ENCODE measurements at regions not wholly inside any gene's neighbourhood (a gene's known extent, or its start where the extent isn't known, plus 50 kb on each side); places are given as distances from the start of the nearest gene placed in this dataset.

DNA sequence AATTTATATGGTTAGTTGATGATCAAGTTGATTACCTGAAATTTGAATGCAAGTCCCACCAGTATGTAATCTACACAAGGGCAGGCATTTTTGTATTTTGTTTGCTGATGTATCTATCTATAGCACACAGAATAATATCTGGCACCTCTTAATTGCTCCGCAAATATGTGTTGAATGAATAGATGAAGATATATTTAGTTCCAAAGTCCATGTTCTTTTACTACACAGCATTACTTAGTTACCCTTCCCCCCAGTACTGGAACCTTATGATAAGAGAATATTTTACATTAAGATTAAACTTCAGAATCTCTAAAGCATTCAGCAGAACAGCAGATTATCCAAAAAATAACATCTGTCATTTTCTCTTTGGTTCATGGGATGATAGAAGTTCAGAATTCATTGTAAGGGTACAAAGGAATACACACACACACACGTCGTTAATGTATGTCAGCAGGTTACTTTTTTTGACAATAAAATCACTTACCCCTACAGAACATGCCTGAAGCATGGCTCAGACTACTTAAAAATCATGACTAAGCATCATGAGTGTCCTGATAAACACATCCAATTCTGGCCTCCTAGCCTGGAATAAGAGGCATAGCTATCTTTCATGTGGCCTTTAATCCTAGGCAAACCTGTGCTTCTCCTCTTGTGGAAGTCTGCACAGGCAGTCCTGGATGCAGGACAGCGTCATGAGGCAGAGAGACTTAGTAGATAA is 148.9 kb upstream of the TBC1D5 start:
- H2AFZ ChIP-seq (ENCODE audit: low read depth) = no peak overlapping the region

More for the DNA sequence above, 148.9 kb upstream of the TBC1D5 start:
- Histone ChIP-seq H4K20me1 (ENCODE audit: insufficient read depth) (no peaks in the 10 kb centered on the region), H3F3A (replicated peaks; ENCODE audit: insufficient read depth) (no peaks in the 10 kb centered on the region), H3K4me2 (no peak overlapping the region), H3K36me3 (replicated peaks in 1 of 2; ENCODE audit: control insufficient read depth in 1 of 2, insufficient read depth in 2 of 2, low read length in 1 of 2) (no peaks in the 10 kb centered on the region), H3K4me3 (ENCODE audit: low read depth in 2 of 2, low read length in 1 of 2) (no peak overlapping the region), H3K27ac (ENCODE audit: low read depth in 2 of 2, low read length in 1 of 2) (no peak overlapping the region), H3K9me3 (no peaks in the 10 kb centered on the region), H3K79me2 (ENCODE audit: insufficient read depth) (no peaks in the 10 kb centered on the region), H3K27me3 (ENCODE audit: insufficient read depth) (no peaks in the 10 kb centered on the region), H3K9me2 (no peaks in the 10 kb centered on the region), H3K4me1 (ENCODE audit: control insufficient read depth in 1 of 2, insufficient read depth in 2 of 2, low read depth in 1 of 2, low read length in 1 of 2) (no peaks in the 10 kb centered on the region; a peak in 1 of 4 replicates), H3K9ac (no peak overlapping the region)
- DNase-seq = no peak
- ChIA-PET CTCF (no interaction called here), POLR2A (no interaction called here)
- WGBS (ENCODE audit: low lambda C conversion rate) = 68% methylated on average over 4 of the region's 4 CpGs
- no peak for TF ChIP-seq POLR2AphosphoS5 (IDR thresholded peaks at IDR 0.05; ENCODE audit: low read depth, low read length)
- TF ChIP-seq TEAD4 (IDR thresholded peaks at IDR 0.05; ENCODE audit: borderline replicate concordance, insufficient read depth) = no peak
- no peak for TF ChIP-seq RCOR1 (IDR thresholded peaks at IDR 0.05; ENCODE audit: low read length)
- no peak for TF ChIP-seq PBX3 (IDR thresholded peaks at IDR 0.05)
- no peak for TF ChIP-seq SIN3A (IDR thresholded peaks at IDR 0.05; ENCODE audit: borderline replicate concordance, low read depth, low read length)
- TF ChIP-seq, protein P1, sequence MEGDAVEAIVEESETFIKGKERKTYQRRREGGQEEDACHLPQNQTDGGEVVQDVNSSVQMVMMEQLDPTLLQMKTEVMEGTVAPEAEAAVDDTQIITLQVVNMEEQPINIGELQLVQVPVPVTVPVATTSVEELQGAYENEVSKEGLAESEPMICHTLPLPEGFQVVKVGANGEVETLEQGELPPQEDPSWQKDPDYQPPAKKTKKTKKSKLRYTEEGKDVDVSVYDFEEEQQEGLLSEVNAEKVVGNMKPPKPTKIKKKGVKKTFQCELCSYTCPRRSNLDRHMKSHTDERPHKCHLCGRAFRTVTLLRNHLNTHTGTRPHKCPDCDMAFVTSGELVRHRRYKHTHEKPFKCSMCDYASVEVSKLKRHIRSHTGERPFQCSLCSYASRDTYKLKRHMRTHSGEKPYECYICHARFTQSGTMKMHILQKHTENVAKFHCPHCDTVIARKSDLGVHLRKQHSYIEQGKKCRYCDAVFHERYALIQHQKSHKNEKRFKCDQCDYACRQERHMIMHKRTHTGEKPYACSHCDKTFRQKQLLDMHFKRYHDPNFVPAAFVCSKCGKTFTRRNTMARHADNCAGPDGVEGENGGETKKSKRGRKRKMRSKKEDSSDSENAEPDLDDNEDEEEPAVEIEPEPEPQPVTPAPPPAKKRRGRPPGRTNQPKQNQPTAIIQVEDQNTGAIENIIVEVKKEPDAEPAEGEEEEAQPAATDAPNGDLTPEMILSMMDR (IDR thresholded peaks at IDR 0.05) = no peak
- no peak for TF ChIP-seq MEF2A (IDR thresholded peaks at IDR 0.05; ENCODE audit: borderline replicate concordance, low read depth)
- TF ChIP-seq USF2 (IDR thresholded peaks at IDR 0.05; ENCODE audit: borderline replicate concordance, low read depth, low read length) = no peak
- no peak for TF ChIP-seq GABPA (IDR thresholded peaks at IDR 0.05; ENCODE audit: low read depth)
- TF ChIP-seq NFIC (IDR thresholded peaks at IDR 0.05; ENCODE audit: borderline replicate concordance) = no peak
- TF ChIP-seq FOXM1 (IDR thresholded peaks at IDR 0.05; ENCODE audit: low read depth) = no peak
- TF ChIP-seq, protein P2, sequence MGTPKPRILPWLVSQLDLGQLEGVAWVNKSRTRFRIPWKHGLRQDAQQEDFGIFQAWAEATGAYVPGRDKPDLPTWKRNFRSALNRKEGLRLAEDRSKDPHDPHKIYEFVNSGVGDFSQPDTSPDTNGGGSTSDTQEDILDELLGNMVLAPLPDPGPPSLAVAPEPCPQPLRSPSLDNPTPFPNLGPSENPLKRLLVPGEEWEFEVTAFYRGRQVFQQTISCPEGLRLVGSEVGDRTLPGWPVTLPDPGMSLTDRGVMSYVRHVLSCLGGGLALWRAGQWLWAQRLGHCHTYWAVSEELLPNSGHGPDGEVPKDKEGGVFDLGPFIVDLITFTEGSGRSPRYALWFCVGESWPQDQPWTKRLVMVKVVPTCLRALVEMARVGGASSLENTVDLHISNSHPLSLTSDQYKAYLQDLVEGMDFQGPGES (IDR thresholded peaks at IDR 0.05; ENCODE audit: low read depth, low read length) = no peak
- no peak for TF ChIP-seq YY1 (IDR thresholded peaks at IDR 0.05; ENCODE audit: low read depth)

All from SK-N-SH (cell line).